Kidney epithelial cell (primary cell): ENCODE measurements at regions not wholly inside any gene's neighbourhood (a gene's known extent, or its start where the extent isn't known, plus 50 kb on each side); places are given as distances from the start of the nearest gene placed in this dataset.

Source experiments
- DNase-seq: peaks from one replicate; pipeline ENCODE4 v3.0.0-alpha.2; 2010; ENCODE audit warnings: low read depth
- H3K27me3 ChIP-seq: 2 replicates; pipeline ENCODE4 v1.6.0; 2011; ENCODE audit warnings: low read length; ENCODE audit not compliant: control insufficient read depth, insufficient read depth
- H3K36me3 ChIP-seq: 2 replicates; pipeline ENCODE4 v1.5.1; 2011; ENCODE audit warnings: low read length; ENCODE audit not compliant: control insufficient read depth, insufficient read depth
- H3K4me3 ChIP-seq: 2 replicates; pipeline ENCODE4 v1.5.1; 2011; ENCODE audit warnings: low read depth, mild to moderate bottlenecking, control low read depth, low read length
- TF ChIP-seq, protein P1 (sequence below): IDR thresholded peaks from 2 replicates; pipeline ENCODE4 v1.5.1; 2011; ENCODE audit warnings: mild to moderate bottlenecking, moderate library complexity, low read length, control low read depth, inconsistent platforms; ENCODE audit not compliant: insufficient read depth, poor library complexity, severe bottlenecking

DNA sequence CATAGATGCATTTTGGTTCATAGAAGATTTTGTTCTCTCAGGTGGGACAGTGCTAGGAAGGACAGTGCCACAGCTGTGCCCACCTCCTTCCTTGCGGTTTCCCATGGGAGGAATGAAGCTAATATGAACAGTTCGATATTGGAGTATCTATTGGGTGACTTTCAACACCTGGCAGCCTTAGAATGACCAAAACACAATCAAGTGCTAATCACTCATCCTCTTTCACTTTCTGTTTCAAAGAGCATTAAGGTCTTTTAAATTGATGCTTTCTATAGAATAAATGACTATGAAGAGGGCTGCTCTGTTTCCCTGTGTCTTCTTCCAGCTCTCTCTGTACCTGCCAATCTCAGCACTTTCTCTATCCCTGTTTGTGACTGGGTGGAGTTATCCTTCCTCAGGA is 784.0 kb downstream of the MRPL39 start:
- Histone ChIP-seq H3K4me3 (no peak overlapping the region), H3K27me3 (no peaks in the 10 kb centered on the region), H3K36me3 (no peaks in the 10 kb centered on the region)
- no peak for DNase-seq
- TF ChIP-seq, protein P1, sequence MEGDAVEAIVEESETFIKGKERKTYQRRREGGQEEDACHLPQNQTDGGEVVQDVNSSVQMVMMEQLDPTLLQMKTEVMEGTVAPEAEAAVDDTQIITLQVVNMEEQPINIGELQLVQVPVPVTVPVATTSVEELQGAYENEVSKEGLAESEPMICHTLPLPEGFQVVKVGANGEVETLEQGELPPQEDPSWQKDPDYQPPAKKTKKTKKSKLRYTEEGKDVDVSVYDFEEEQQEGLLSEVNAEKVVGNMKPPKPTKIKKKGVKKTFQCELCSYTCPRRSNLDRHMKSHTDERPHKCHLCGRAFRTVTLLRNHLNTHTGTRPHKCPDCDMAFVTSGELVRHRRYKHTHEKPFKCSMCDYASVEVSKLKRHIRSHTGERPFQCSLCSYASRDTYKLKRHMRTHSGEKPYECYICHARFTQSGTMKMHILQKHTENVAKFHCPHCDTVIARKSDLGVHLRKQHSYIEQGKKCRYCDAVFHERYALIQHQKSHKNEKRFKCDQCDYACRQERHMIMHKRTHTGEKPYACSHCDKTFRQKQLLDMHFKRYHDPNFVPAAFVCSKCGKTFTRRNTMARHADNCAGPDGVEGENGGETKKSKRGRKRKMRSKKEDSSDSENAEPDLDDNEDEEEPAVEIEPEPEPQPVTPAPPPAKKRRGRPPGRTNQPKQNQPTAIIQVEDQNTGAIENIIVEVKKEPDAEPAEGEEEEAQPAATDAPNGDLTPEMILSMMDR, result no peak

DNA sequence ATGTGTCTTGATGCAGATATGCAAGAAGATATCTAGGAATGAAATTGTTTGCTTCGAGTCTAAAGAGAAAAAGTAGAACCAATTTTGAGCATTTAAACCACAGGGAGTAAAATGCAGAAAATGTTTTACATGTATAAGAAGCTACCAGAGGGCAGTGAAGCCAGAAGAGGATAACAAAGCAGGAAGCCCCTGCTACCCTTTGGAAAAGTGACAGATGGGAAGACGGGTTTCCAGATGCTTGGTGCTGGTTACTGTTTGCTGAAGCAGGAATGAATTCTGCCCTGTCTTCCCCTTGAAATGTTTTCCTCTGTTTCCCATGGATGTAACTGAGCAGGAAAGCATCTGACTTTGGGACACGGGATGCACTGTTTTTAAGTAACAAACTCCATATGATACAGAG is 822.2 kb downstream of the MRPL39 start:
- TF ChIP-seq, protein P1, result no peak
- Histone ChIP-seq H3K27me3 (no peaks in the 10 kb centered on the region), H3K4me3 (no peak overlapping the region), H3K36me3 (no peaks in the 10 kb centered on the region)
- DNase-seq, result no peak

DNA sequence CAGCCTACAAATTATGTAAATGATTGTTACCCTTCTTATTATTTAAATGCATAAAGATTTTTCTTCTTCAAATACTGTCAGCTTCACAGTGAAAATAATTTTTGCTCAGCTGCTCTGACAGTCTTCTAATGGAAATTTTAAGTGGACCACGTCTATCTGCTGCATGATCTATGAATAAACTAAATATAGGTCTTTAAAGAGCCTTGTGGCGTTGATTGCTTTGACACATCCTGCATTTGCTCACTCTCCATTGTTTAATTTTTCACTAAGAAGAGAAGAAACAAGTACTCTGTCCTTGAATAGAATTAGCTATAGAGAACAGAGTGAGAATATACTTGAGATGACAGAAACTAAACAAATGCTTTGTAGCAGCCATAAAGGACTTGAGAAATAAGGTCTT is 826.1 kb downstream of the MRPL39 start:
- Histone ChIP-seq H3K4me3 (no peak overlapping the region), H3K27me3 (no peaks in the 10 kb centered on the region), H3K36me3 (no peaks in the 10 kb centered on the region)
- no peak for DNase-seq
- TF ChIP-seq, protein P1, result no peak

DNA sequence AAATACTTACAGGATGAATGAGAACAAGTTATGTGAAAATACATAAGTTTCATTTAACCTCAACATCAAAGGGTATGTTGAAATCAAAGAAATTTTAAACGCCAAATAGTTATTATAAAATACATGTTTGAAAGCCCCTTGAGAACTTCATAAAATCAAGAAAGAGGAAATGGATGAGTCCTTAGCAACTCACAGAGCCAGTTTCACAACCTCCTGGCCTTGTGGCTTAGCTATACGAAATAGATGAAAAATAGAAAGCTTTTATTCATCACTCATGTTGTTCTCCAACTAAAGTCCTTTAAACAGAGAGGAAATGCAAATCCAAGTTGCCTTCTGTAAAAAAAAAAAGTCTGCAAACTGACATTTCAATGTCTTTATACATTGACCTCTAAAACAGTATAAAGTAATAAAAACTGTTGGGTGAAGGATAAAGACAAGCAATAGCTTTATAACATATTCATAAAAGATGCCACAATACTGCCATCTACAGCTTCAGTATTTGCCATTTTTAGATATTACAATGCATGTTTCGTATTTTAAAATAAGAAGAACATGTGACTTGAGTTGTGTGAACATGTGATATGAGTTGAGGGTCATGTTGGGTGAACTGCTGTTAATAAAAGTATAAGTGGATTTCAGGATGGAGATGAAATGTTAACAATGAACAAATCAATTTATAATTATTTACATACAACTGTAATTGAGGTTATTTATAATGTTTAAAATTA is 847.8 kb downstream of the MRPL39 start:
- TF ChIP-seq, protein P1, result no peak
- DNase-seq, result no peak
- Histone ChIP-seq H3K27me3 (no peaks in the 10 kb centered on the region), H3K4me3 (no peak overlapping the region), H3K36me3 (no peaks in the 10 kb centered on the region)

DNA sequence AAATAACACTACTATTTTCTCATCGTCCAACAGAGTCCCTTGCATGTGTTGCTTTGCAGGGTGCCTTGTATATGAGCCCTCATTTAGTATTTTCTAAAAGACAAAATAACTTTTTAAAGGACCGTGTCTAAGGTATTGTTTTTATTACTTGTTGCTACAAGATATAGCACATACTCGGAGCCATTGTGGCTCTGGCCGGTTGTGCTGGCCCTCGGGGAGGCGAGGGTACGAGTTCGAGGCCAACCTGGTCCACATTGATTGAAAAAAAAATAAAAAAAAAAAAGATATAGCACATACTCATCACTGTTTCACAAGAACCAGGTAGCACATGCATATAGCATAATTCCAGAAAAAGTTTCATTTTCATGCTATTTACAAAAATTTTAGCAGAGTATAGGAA is 869.2 kb downstream of the MRPL39 start:
- no peak for DNase-seq

More for the DNA sequence above, 869.2 kb downstream of the MRPL39 start:
- no peaks in the 10 kb centered on the region for H3K36me3 ChIP-seq
- H3K4me3 ChIP-seq, result no peak overlapping the region
- TF ChIP-seq, protein P1, result no peak
- no peaks in the 10 kb centered on the region for H3K27me3 ChIP-seq
